ENCODE measurements at regions not wholly inside any gene's neighbourhood (a gene's known extent, or its start where the extent isn't known, plus 50 kb on each side); places are given as distances from the start of the nearest gene placed in this dataset.

- DNase-seq: no peak
- CTCF ChIA-PET: no interaction called here
- Mint-ChIP-seq H3K4me1 (ENCODE audit: low read depth, unreplicated experiment) (no peaks in the 10 kb centered on the region), H3K9me3 (ENCODE audit: low read depth, unreplicated experiment) (no peaks in the 10 kb centered on the region), H3K27me3 (ENCODE audit: unreplicated experiment) (no peaks in the 10 kb centered on the region), H3K36me3 (ENCODE audit: insufficient read depth, unreplicated experiment) (no peaks in the 10 kb centered on the region), H3K4me3 (ENCODE audit: low read depth, unreplicated experiment) (no peak overlapping the region), H3K27ac (ENCODE audit: unreplicated experiment) (no peak overlapping the region)
- TF ChIP-seq CTCF (IDR thresholded peaks at IDR 0.05; ENCODE audit: unreplicated experiment): no peak
- intact Hi-C loops (cut with micrococcal nuclease; ENCODE audit: unreplicated experiment): no loop called here
- BruUV-seq (replicated peaks): no TSS peak
Measured at GRCh38 chr6:14696367-14696766, 549.5 kb upstream of the JARID2 start.

DNA sequence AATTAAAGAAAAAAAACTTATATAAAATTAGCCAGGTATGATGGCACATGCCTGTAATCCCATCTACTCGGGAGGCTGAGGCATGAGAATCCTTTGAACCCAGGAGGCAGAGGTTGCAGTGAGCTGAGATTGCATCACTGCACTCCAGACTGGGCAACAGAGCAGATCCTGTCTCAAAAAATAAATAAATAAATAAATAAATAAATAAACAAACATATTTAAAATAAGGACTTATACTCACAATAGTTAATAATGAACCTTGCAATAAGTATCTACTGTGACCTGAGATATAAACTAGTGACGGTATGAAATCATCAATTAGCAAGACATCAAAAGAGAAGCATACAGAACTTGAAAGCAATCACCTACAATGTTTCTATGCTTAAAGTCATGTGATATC lies 548.4 kb upstream of the JARID2 start:
- TF ChIP-seq CTCF (IDR thresholded peaks at IDR 0.05; ENCODE audit: unreplicated experiment): no peak
- H3K4me3 Mint-ChIP-seq (ENCODE audit: low read depth, unreplicated experiment): no peak overlapping the region
- no peak overlapping the region for H3K27ac Mint-ChIP-seq (ENCODE audit: unreplicated experiment)
- DNase-seq: no peak
- CTCF ChIA-PET: no interaction called here
- intact Hi-C loops (cut with micrococcal nuclease; ENCODE audit: unreplicated experiment): no loop called here
- no peaks in the 10 kb centered on the region for H3K27me3 Mint-ChIP-seq (ENCODE audit: unreplicated experiment)
- H3K4me1 Mint-ChIP-seq (ENCODE audit: low read depth, unreplicated experiment): no peaks in the 10 kb centered on the region
- no peaks in the 10 kb centered on the region for H3K36me3 Mint-ChIP-seq (ENCODE audit: insufficient read depth, unreplicated experiment)
- no peaks in the 10 kb centered on the region for H3K9me3 Mint-ChIP-seq (ENCODE audit: low read depth, unreplicated experiment)
- BruUV-seq (replicated peaks): no TSS peak

DNA sequence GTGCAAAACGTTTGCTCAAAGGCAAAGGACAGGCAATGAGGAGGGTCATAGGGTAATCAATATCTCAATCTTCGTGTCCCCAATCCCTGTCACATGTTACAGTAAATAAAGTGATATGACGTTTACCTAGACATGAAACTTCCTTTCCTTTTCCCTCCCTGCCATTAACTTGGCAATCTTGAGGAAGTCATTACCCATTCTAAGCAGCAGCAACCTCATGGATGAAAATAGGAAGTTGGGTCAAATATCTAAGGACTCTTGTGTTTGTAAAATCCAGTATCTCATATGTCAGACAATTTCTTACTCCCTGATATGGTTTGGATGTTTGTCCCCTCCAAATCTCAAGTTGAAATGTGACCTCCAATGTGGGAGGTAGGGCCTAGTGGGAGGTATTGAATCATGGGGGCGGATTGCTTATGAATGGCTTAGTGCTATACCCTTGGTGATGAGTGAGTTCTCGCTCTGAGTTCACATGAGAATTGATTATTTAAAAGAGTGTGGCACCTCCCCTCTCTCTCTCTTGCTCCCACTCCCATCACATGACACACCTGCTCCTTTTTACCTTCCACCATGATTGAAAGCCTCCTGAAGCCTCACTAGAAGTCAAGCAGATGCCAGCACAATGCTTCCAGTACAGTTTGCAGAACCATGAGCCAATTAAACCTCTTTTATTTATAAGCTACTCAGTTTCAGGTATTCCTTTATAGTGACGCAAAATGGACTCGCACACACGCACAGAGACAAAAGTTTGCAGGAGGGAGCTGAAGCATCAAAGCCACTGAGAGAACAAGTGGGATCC lies 545.9 kb upstream of the JARID2 start:
- Mint-ChIP-seq H3K27me3 (ENCODE audit: unreplicated experiment) (no peaks in the 10 kb centered on the region), H3K4me3 (ENCODE audit: low read depth, unreplicated experiment) (no peak overlapping the region), H3K27ac (ENCODE audit: unreplicated experiment) (no peak overlapping the region), H3K36me3 (ENCODE audit: insufficient read depth, unreplicated experiment) (no peaks in the 10 kb centered on the region), H3K9me3 (ENCODE audit: low read depth, unreplicated experiment) (no peaks in the 10 kb centered on the region), H3K4me1 (ENCODE audit: low read depth, unreplicated experiment) (no peaks in the 10 kb centered on the region)
- TF ChIP-seq CTCF (IDR thresholded peaks at IDR 0.05; ENCODE audit: unreplicated experiment): no peak
- CTCF ChIA-PET: no interaction called here
- BruUV-seq (replicated peaks): no TSS peak
- DNase-seq: no peak
- intact Hi-C loops (cut with micrococcal nuclease; ENCODE audit: unreplicated experiment): no loop called here

GRCh38 chr6:14701946-14702345 lies 543.9 kb upstream of the JARID2 start:
- no peak for DNase-seq
- H3K36me3 Mint-ChIP-seq (ENCODE audit: insufficient read depth, unreplicated experiment): no peaks in the 10 kb centered on the region
- no TSS peak for BruUV-seq (replicated peaks)
- CTCF ChIA-PET: interaction anchor here (0.6 kb wide), 1 partner anchor 278 kb away, joined by 4 read pairs; no protein-coding TSS in a partner anchor
- intact Hi-C loops (cut with micrococcal nuclease; ENCODE audit: unreplicated experiment): no loop called here
- H3K4me1 Mint-ChIP-seq (ENCODE audit: low read depth, unreplicated experiment): no peaks in the 10 kb centered on the region
- no peak for TF ChIP-seq CTCF (IDR thresholded peaks at IDR 0.05; ENCODE audit: unreplicated experiment)
- H3K27me3 Mint-ChIP-seq (ENCODE audit: unreplicated experiment): no peaks in the 10 kb centered on the region
- H3K4me3 Mint-ChIP-seq (ENCODE audit: low read depth, unreplicated experiment): no peak overlapping the region
- H3K9me3 Mint-ChIP-seq (ENCODE audit: low read depth, unreplicated experiment): no peaks in the 10 kb centered on the region
- no peak overlapping the region for H3K27ac Mint-ChIP-seq (ENCODE audit: unreplicated experiment)
